ENCODE measurements at regions not wholly inside any gene's neighbourhood (a gene's known extent, or its start where the extent isn't known, plus 50 kb on each side); places are given as distances from the start of the nearest gene placed in this dataset.

DNA sequence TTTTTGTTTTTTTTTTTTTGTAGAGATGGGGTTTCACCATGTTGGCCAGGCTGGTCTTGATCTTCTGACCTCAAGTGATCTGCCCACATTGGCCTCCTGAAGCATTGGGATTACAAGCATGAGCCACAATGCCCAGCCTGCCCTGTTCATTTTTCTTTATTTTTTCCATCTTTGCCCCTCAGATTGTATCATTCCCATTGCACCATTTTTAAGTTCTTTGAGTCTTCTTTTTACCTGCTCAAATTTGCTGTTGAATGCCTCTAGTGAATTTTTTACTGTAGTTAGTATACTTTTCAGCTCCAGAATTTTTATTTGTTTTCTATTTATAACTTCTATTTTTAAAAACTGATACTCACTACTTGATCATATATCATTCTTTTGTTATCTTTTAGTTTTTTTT is 101.4 kb upstream of the SLC4A10 start:
- TF ChIP-seq, protein P1, sequence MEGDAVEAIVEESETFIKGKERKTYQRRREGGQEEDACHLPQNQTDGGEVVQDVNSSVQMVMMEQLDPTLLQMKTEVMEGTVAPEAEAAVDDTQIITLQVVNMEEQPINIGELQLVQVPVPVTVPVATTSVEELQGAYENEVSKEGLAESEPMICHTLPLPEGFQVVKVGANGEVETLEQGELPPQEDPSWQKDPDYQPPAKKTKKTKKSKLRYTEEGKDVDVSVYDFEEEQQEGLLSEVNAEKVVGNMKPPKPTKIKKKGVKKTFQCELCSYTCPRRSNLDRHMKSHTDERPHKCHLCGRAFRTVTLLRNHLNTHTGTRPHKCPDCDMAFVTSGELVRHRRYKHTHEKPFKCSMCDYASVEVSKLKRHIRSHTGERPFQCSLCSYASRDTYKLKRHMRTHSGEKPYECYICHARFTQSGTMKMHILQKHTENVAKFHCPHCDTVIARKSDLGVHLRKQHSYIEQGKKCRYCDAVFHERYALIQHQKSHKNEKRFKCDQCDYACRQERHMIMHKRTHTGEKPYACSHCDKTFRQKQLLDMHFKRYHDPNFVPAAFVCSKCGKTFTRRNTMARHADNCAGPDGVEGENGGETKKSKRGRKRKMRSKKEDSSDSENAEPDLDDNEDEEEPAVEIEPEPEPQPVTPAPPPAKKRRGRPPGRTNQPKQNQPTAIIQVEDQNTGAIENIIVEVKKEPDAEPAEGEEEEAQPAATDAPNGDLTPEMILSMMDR (IDR thresholded peaks at IDR 0.05; ENCODE audit: unreplicated experiment), result no peak
- Mint-ChIP-seq H3K4me1 (ENCODE audit: insufficient read depth, unreplicated experiment) (no peaks in the 10 kb centered on the region), H3K36me3 (ENCODE audit: insufficient read depth, unreplicated experiment) (no peaks in the 10 kb centered on the region), H3K4me3 (ENCODE audit: unreplicated experiment) (no peak overlapping the region), H3K27me3 (ENCODE audit: insufficient read depth, unreplicated experiment) (peaks cover 60% of the 10 kb centered on the region), H3K9me3 (ENCODE audit: unreplicated experiment) (peaks cover 14% of the 10 kb centered on the region), H3K27ac (ENCODE audit: low read depth, unreplicated experiment) (no peak overlapping the region)
- CTCF ChIA-PET, result no interaction called here
- POLR2A ChIA-PET, result no interaction called here
- intact Hi-C loops (cut with micrococcal nuclease), result no loop called here
- BruUV-seq (replicated peaks), result no TSS peak
- DNase-seq (ENCODE audit: unreplicated experiment), result no peak

DNA sequence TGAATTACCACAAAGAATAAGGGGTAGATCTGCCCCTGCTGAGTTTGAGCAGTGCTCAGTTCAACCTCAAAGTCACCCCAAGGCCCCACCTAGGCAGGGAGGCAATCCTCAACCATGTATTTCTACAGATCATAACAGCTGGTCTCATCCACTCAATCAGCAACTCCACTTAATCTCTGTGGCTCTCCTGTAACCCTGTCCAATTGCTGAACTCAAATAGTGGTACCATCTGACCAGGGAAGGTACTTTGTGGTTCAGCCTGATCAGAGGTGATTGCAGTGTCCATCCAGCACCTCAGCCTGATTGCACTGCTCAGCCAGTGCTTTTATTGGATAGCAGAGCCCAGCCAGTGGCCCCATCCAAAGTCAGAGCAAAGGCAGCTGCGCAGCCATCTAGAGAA is 91.0 kb upstream of the SLC4A10 start:
- no peak overlapping the region for H3K4me3 Mint-ChIP-seq (ENCODE audit: unreplicated experiment)
- ChIA-PET POLR2A (no interaction called here), CTCF (no interaction called here)
- H3K4me1 Mint-ChIP-seq (ENCODE audit: insufficient read depth, unreplicated experiment), result no peaks in the 10 kb centered on the region
- peaks cover 14% of the 10 kb centered on the region for H3K9me3 Mint-ChIP-seq (ENCODE audit: unreplicated experiment)
- no TSS peak for BruUV-seq (replicated peaks)
- DNase-seq (ENCODE audit: unreplicated experiment), result no peak
- H3K36me3 Mint-ChIP-seq (ENCODE audit: insufficient read depth, unreplicated experiment), result no peaks in the 10 kb centered on the region
- H3K27ac Mint-ChIP-seq (ENCODE audit: low read depth, unreplicated experiment), result no peak overlapping the region
- intact Hi-C loops (cut with micrococcal nuclease), result no loop called here
- H3K27me3 Mint-ChIP-seq (ENCODE audit: insufficient read depth, unreplicated experiment), result peaks cover 26% of the 10 kb centered on the region
- TF ChIP-seq, protein P1 (IDR thresholded peaks at IDR 0.05; ENCODE audit: unreplicated experiment), result no peak

DNA sequence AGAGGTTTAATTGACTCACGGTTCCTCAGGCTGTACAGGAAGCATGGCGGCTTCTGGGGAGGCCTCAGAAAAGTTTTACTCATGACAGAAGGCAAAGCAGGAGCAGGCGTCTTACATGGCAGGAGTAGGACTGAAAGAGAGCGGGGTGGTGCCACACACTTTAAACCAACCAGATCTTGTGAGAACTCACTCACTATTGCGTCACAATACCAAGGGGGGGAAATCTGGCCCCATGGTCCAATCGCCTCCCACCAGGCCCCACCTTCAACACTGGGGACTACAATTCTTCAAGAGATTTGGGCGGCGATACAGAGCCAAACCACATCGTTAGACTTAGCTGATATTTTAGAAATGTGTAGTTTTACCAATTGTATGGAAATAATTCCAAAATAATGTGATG is 77.6 kb upstream of the SLC4A10 start:
- Mint-ChIP-seq H3K9me3 (ENCODE audit: unreplicated experiment) (no peaks in the 10 kb centered on the region), H3K4me3 (ENCODE audit: unreplicated experiment) (no peak overlapping the region), H3K4me1 (ENCODE audit: insufficient read depth, unreplicated experiment) (no peaks in the 10 kb centered on the region), H3K27ac (ENCODE audit: low read depth, unreplicated experiment) (no peak overlapping the region), H3K27me3 (ENCODE audit: insufficient read depth, unreplicated experiment) (peaks cover 22% of the 10 kb centered on the region), H3K36me3 (ENCODE audit: insufficient read depth, unreplicated experiment) (no peaks in the 10 kb centered on the region)
- no peak for DNase-seq (ENCODE audit: unreplicated experiment)
- TF ChIP-seq, protein P1 (IDR thresholded peaks at IDR 0.05; ENCODE audit: unreplicated experiment), result no peak
- POLR2A ChIA-PET, result no interaction called here
- no TSS peak for BruUV-seq (replicated peaks)
- intact Hi-C loops (cut with micrococcal nuclease), result no loop called here
- CTCF ChIA-PET, result no interaction called here

DNA sequence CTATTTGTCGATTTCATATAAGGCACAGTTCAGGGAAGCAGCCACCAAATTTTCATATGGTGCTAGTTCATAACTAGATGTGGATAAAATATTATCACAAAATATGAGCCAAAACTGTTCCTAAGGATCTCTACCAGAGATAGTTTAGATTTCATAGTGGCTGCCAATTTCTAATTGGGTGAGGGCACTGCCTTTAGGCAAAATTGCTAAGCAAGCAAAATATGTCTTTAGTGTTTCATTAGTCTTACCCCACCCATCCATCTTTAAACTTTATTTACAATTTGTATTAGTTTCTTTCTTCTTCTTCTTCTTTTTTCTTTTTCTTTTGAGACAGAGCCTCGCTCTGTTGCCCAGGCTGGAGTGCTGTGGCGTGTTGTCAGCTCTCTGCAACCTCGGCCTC is 77.1 kb upstream of the SLC4A10 start:
- ChIA-PET CTCF (no interaction called here), POLR2A (no interaction called here)
- H3K4me1 Mint-ChIP-seq (ENCODE audit: insufficient read depth, unreplicated experiment), result no peaks in the 10 kb centered on the region
- TF ChIP-seq, protein P1 (IDR thresholded peaks at IDR 0.05; ENCODE audit: unreplicated experiment), result no peak
- H3K27me3 Mint-ChIP-seq (ENCODE audit: insufficient read depth, unreplicated experiment), result peaks cover 27% of the 10 kb centered on the region
- no peak overlapping the region for H3K27ac Mint-ChIP-seq (ENCODE audit: low read depth, unreplicated experiment)
- DNase-seq (ENCODE audit: unreplicated experiment), result no peak
- no peak overlapping the region for H3K4me3 Mint-ChIP-seq (ENCODE audit: unreplicated experiment)
- intact Hi-C loops (cut with micrococcal nuclease), result no loop called here
- BruUV-seq (replicated peaks), result no TSS peak
- no peaks in the 10 kb centered on the region for H3K36me3 Mint-ChIP-seq (ENCODE audit: insufficient read depth, unreplicated experiment)
- no peaks in the 10 kb centered on the region for H3K9me3 Mint-ChIP-seq (ENCODE audit: unreplicated experiment)
